ENCODE measurements at regions not wholly inside any gene's neighbourhood (a gene's known extent, or its start where the extent isn't known, plus 50 kb on each side); places are given as distances from the start of the nearest gene placed in this dataset.

- H3K4me2 ChIP-seq (ENCODE audit: low read depth, low read length): no peak overlapping the region
- no peak overlapping the region for H3K4me3 ChIP-seq (ENCODE audit: low read length)
- TF ChIP-seq EZH2 (optimal IDR thresholded peaks at IDR 0.05; ENCODE audit: low read depth, low read length): no peak
- no peak for TF ChIP-seq EZH2phosphoT487 (IDR thresholded peaks at IDR 0.05; ENCODE audit: low read length)
- H3K36me3 ChIP-seq (replicated peaks; ENCODE audit: insufficient read depth, low read length): no peaks in the 10 kb centered on the region
- H3K9me3 ChIP-seq (replicated peaks; ENCODE audit: insufficient read depth, low read length): no peaks in the 10 kb centered on the region
- H3K9ac ChIP-seq (ENCODE audit: low read length): no peak overlapping the region
- H3K27ac ChIP-seq (ENCODE audit: low read length): no peak overlapping the region
- no peaks in the 10 kb centered on the region for H3K4me1 ChIP-seq (ENCODE audit: low read length)
- no peaks in the 10 kb centered on the region for H4K20me1 ChIP-seq (ENCODE audit: insufficient read depth, low read length)
- no peak overlapping the region for H2AFZ ChIP-seq (ENCODE audit: low read length)
- no peaks in the 10 kb centered on the region for H3F3A ChIP-seq (ENCODE audit: insufficient read depth, low read length)
- no peaks in the 10 kb centered on the region for H3K9me2 ChIP-seq (replicated peaks; ENCODE audit: insufficient read depth, low read length)
- no peaks in the 10 kb centered on the region for H3K27me3 ChIP-seq (replicated peaks; ENCODE audit: insufficient read depth, low read length)
- no peak for DNase-seq
- no peaks in the 10 kb centered on the region for H3K79me2 ChIP-seq (ENCODE audit: low read length)
Measured at GRCh38 chr3:72036899-72037298, 252.0 kb upstream of the PROK2 start.

DNA sequence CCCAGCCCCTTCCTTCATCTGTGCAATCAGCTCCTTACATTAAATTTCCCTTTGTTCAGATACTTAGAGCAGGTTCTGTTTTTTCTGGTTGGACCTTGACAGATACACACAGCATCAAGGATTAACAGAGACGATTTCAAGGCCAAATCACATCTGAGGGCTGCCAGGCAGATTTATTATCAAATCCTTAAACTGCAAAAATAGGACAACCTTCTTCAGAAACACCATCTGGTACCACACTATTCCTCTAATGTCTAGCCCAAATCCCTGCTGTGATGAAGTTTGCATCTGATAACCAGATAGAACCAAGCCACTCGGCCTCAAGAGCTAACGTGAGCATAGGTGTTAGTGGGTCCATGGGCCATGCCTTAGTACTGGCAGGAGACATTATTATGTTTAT is 250.7 kb upstream of the PROK2 start:
- no peaks in the 10 kb centered on the region for H3K9me3 ChIP-seq (replicated peaks; ENCODE audit: insufficient read depth, low read length)

DNA sequence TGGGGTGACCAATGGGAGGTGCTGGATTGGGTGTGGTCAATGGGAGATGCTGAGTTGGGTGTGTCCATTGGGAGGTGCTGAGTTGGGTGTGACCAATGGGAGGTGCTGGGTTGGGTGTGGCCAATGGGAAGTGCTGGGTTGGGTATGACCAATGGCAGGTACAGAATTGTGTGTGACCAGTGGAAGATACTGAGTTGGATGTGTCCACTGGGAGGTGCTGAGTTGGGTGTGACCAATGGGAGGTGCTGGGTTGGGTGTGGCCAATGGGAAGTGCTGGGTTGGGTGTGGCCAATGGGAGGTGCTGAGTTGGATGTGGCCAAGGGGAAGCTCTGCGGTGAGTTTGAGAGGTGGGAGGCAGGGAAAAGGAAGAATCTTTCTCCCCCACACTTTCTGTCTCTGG is 250.0 kb upstream of the PROK2 start:
- H3F3A ChIP-seq (ENCODE audit: insufficient read depth, low read length): no peaks in the 10 kb centered on the region
- no peak for TF ChIP-seq EZH2phosphoT487 (IDR thresholded peaks at IDR 0.05; ENCODE audit: low read length)
- TF ChIP-seq, protein P1, sequence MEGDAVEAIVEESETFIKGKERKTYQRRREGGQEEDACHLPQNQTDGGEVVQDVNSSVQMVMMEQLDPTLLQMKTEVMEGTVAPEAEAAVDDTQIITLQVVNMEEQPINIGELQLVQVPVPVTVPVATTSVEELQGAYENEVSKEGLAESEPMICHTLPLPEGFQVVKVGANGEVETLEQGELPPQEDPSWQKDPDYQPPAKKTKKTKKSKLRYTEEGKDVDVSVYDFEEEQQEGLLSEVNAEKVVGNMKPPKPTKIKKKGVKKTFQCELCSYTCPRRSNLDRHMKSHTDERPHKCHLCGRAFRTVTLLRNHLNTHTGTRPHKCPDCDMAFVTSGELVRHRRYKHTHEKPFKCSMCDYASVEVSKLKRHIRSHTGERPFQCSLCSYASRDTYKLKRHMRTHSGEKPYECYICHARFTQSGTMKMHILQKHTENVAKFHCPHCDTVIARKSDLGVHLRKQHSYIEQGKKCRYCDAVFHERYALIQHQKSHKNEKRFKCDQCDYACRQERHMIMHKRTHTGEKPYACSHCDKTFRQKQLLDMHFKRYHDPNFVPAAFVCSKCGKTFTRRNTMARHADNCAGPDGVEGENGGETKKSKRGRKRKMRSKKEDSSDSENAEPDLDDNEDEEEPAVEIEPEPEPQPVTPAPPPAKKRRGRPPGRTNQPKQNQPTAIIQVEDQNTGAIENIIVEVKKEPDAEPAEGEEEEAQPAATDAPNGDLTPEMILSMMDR (IDR thresholded peaks at IDR 0.05; ENCODE audit: low read length): no peak
- TF ChIP-seq EZH2 (optimal IDR thresholded peaks at IDR 0.05; ENCODE audit: low read depth, low read length): no peak
- H2AFZ ChIP-seq (ENCODE audit: low read length): no peak overlapping the region
- H3K4me3 ChIP-seq (ENCODE audit: low read length): no peak overlapping the region
- no peaks in the 10 kb centered on the region for H3K4me1 ChIP-seq (ENCODE audit: low read length)
- no peaks in the 10 kb centered on the region for H3K79me2 ChIP-seq (ENCODE audit: low read length)
- no peak for DNase-seq
- no peak overlapping the region for H3K9ac ChIP-seq (ENCODE audit: low read length)
- no peak overlapping the region for H3K4me2 ChIP-seq (ENCODE audit: low read depth, low read length)
- H3K9me3 ChIP-seq (replicated peaks; ENCODE audit: insufficient read depth, low read length): no peaks in the 10 kb centered on the region
- no peaks in the 10 kb centered on the region for H3K36me3 ChIP-seq (replicated peaks; ENCODE audit: insufficient read depth, low read length)
- H4K20me1 ChIP-seq (ENCODE audit: insufficient read depth, low read length): no peaks in the 10 kb centered on the region
- H3K27me3 ChIP-seq (replicated peaks; ENCODE audit: insufficient read depth, low read length): no peaks in the 10 kb centered on the region
- no peak overlapping the region for H3K27ac ChIP-seq (ENCODE audit: low read length)
- H3K9me2 ChIP-seq (replicated peaks; ENCODE audit: insufficient read depth, low read length): no peaks in the 10 kb centered on the region

More for the DNA sequence above, 250.7 kb upstream of the PROK2 start:
- Histone ChIP-seq H3K9ac (ENCODE audit: low read length) (no peak overlapping the region), H3K4me2 (ENCODE audit: low read depth, low read length) (no peak overlapping the region), H3K4me3 (ENCODE audit: low read length) (no peak overlapping the region), H3K9me2 (replicated peaks; ENCODE audit: insufficient read depth, low read length) (no peaks in the 10 kb centered on the region), H3K36me3 (replicated peaks; ENCODE audit: insufficient read depth, low read length) (no peaks in the 10 kb centered on the region), H4K20me1 (ENCODE audit: insufficient read depth, low read length) (no peaks in the 10 kb centered on the region), H3K79me2 (ENCODE audit: low read length) (no peaks in the 10 kb centered on the region), H3K27ac (ENCODE audit: low read length) (no peak overlapping the region), H3K4me1 (ENCODE audit: low read length) (no peaks in the 10 kb centered on the region), H3F3A (ENCODE audit: insufficient read depth, low read length) (no peaks in the 10 kb centered on the region), H2AFZ (ENCODE audit: low read length) (no peak overlapping the region), H3K27me3 (replicated peaks; ENCODE audit: insufficient read depth, low read length) (no peaks in the 10 kb centered on the region)
- no peak for DNase-seq
- TF ChIP-seq EZH2 (optimal IDR thresholded peaks at IDR 0.05; ENCODE audit: low read depth, low read length): no peak

- TF ChIP-seq, protein P1 (IDR thresholded peaks at IDR 0.05; ENCODE audit: low read length): no peak
- no peak for TF ChIP-seq EZH2phosphoT487 (IDR thresholded peaks at IDR 0.05; ENCODE audit: low read length)
- H3K9ac ChIP-seq (ENCODE audit: low read length): no peak overlapping the region
- H3F3A ChIP-seq (ENCODE audit: insufficient read depth, low read length): no peaks in the 10 kb centered on the region
Measured at GRCh38 chr3:72033666-72034428, 248.9 kb upstream of the PROK2 start.

More at GRCh38 chr3:72033666-72034428, 248.9 kb upstream of the PROK2 start:
- Histone ChIP-seq H2AFZ (ENCODE audit: low read length) (no peak overlapping the region), H4K20me1 (ENCODE audit: insufficient read depth, low read length) (no peaks in the 10 kb centered on the region), H3K4me1 (ENCODE audit: low read length) (no peaks in the 10 kb centered on the region), H3K9me2 (replicated peaks; ENCODE audit: insufficient read depth, low read length) (no peaks in the 10 kb centered on the region), H3K27me3 (replicated peaks; ENCODE audit: insufficient read depth, low read length) (no peaks in the 10 kb centered on the region), H3K9me3 (replicated peaks; ENCODE audit: insufficient read depth, low read length) (no peaks in the 10 kb centered on the region), H3K4me3 (ENCODE audit: low read length) (no peak overlapping the region), H3K4me2 (ENCODE audit: low read depth, low read length) (no peak overlapping the region), H3K27ac (ENCODE audit: low read length) (no peak overlapping the region), H3K36me3 (replicated peaks; ENCODE audit: insufficient read depth, low read length) (no peaks in the 10 kb centered on the region), H3K79me2 (ENCODE audit: low read length) (no peaks in the 10 kb centered on the region)
- no peak for DNase-seq
